ENCODE measurements at regions not wholly inside any gene's neighbourhood (a gene's known extent, or its start where the extent isn't known, plus 50 kb on each side); places are given as distances from the start of the nearest gene placed in this dataset.

DNA sequence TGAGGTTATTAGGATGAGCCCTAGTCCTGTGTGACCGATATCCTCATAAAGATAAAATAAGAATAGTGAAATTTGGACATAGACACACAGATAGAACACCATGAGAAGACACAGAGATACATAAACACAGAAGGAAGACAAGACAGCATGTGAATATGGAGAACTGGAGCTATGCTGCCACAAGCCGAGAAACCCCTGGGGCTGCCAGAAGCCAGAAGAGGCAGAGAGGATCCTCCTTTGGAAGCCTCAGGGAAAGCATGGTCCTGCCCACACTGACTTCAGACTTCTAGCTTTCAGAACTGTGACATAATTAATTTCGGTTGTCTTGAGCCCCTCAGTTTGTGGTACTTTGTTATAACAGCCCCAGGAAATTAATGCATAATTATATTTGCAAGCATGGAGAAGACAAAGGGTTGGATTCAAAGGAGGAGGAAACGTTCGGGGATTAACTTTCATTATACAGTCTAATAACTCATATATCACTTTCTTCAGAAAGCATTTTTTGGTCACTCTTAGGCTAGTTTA lies 1501.8 kb upstream of the FLRT2 start:
- TF ChIP-seq, protein P1, sequence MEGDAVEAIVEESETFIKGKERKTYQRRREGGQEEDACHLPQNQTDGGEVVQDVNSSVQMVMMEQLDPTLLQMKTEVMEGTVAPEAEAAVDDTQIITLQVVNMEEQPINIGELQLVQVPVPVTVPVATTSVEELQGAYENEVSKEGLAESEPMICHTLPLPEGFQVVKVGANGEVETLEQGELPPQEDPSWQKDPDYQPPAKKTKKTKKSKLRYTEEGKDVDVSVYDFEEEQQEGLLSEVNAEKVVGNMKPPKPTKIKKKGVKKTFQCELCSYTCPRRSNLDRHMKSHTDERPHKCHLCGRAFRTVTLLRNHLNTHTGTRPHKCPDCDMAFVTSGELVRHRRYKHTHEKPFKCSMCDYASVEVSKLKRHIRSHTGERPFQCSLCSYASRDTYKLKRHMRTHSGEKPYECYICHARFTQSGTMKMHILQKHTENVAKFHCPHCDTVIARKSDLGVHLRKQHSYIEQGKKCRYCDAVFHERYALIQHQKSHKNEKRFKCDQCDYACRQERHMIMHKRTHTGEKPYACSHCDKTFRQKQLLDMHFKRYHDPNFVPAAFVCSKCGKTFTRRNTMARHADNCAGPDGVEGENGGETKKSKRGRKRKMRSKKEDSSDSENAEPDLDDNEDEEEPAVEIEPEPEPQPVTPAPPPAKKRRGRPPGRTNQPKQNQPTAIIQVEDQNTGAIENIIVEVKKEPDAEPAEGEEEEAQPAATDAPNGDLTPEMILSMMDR (IDR thresholded peaks at IDR 0.05; ENCODE audit: insufficient read depth, missing control alignments): no peak
- no peak for FAIRE-seq

DNA sequence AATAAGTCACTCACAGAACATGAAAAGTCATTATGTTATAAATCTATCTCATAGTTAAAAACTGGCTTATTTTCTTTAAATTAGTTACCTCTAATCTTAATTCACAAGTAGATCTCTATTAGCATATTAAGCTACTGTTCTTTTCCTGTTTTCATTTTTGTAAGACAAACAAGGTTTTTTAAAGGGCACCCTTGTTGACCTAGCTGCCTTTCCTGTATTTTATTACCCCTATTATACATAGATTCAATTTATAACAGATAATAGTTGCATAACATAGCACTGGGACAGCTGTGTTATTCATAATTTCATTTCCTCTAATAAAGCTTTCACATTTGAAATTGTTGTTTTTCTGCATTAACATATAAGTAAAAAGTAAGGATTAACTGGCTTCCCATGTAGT lies 1500.7 kb upstream of the FLRT2 start:
- no peak for DNase-seq (ENCODE audit: insufficient read length, low spot score)
- TF ChIP-seq, protein P1 (IDR thresholded peaks at IDR 0.05; ENCODE audit: insufficient read depth, missing control alignments): no peak
- FAIRE-seq: no peak

More for the DNA sequence above, 1501.8 kb upstream of the FLRT2 start:
- no peak for DNase-seq (ENCODE audit: insufficient read length, low spot score)

DNA sequence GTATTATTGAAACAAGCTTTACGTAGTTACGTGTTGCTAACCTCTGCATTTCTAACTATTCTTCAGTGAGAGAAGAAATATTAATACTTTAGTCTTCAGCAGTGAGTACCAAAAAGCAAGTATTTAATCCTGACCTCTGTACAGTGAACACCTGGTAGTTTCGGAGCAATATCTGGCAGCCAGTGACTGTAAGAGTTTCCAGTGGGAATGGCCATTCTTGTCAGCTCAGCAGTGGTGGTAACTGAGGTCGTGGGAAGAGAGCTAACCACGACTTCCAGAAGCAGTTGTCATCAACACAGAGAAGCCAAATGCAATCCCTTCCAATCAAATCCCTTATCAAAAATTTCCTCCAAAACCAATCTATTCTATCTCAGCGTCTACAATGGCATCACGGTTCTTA lies 1500.2 kb upstream of the FLRT2 start:
- TF ChIP-seq, protein P1 (IDR thresholded peaks at IDR 0.05; ENCODE audit: insufficient read depth, missing control alignments): no peak
- DNase-seq (ENCODE audit: insufficient read length, low spot score) (no peak), FAIRE-seq (no peak)

DNA sequence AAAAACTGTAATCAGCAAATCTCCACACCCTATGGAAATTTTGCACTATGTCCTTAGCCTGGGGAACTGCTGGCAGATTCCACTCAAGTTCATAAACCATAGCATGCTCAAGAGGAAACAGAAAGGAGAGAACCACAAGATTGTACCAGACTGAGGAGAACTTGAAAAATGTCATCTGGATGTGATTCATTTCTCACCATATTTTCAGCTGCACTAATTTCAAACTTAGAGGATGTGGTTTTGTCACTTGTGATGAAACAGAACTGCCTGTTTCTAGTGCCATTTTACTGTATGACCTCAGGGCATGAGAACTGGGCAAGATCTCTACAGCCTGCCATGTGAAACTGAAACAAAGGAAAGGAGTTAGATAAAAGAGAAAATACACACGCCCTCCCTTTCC lies 1493.1 kb upstream of the FLRT2 start:
- no peak for FAIRE-seq
- DNase-seq (ENCODE audit: insufficient read length, low spot score): no peak
- TF ChIP-seq, protein P1 (IDR thresholded peaks at IDR 0.05; ENCODE audit: insufficient read depth, missing control alignments): no peak

DNA sequence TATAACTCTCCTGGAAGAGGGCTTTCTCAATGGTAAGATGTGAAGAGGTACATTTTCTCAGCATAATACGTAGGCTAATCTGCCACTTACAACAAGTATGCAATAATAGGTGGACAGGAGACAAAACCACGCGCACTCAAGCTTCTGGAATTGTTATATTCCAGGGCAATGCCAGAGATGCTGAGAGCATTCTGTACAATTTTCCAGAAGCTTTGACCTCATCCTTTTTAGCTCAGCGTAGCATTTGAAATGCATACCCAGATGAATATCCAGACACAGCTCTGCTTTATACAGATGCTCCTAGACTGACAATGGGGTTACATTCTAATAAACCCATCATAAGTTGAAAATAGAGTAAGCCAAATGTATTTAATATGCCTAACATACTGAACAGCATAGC lies 1492.4 kb upstream of the FLRT2 start:
- TF ChIP-seq, protein P1 (IDR thresholded peaks at IDR 0.05; ENCODE audit: insufficient read depth, missing control alignments): no peak
- no peak for DNase-seq (ENCODE audit: insufficient read length, low spot score)
- FAIRE-seq: no peak

DNA sequence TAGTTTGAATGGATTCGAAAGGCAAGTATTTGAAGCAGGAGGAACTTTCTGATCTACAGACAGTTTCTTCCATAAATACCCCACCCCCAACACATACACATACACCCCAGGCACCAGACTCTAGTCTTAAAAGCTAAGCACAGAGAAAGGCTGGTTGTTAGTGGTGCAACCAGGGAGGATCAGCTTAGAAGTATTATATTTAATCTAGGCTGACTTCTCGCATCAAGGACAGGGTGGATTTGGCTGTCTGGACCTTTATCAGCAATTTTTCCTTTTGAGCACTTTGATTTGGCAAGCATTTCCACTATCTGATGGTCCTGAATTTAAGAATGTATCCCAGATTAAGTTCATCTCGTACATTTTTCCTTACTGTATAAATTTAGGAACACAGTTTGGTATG lies 1489.8 kb upstream of the FLRT2 start:
- TF ChIP-seq, protein P1 (IDR thresholded peaks at IDR 0.05; ENCODE audit: insufficient read depth, missing control alignments): no peak
- FAIRE-seq: no peak
- no peak for DNase-seq (ENCODE audit: insufficient read length, low spot score)

DNA sequence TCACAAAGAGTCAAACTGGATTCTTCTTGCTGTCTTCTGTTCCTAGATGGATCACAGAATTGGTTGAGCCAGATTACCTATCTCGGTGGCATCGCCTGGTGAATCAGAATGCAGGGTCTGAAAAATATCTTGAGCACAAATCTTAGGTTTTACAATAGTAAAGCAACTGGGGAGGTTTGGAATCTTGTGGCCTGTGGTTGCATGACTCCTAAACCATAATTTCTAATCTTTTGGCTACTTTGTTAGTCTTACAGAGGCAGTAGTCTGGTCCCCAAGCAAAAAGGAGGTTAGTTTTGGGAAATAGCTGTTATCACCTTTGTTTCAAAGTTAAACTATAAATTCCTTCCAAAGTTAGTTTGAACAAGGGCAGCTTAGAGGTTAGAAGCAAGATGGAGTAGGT lies 1488.5 kb upstream of the FLRT2 start:
- FAIRE-seq: no peak
- DNase-seq (ENCODE audit: insufficient read length, low spot score): no peak
- TF ChIP-seq, protein P1 (IDR thresholded peaks at IDR 0.05; ENCODE audit: insufficient read depth, missing control alignments): no peak
